Calu3 (cell line): ENCODE measurements at regions not wholly inside any gene's neighbourhood (a gene's known extent, or its start where the extent isn't known, plus 50 kb on each side); places are given as distances from the start of the nearest gene placed in this dataset.
"Not testable (repeated sequence)": the region's sequence is repeated elsewhere in the genome, so short reads cannot be mapped to it uniquely, and the experiment has no call there.

Experiments used
- BruUV-seq: library from RNA; stranded (reverse); fragments of 400-500 nt; replicated peaks from 2 replicates; lab custom pipeline; 2021; lab: Mats Ljungman, UMichigan
- CTCF ChIA-PET: fragments of 300-600 bp; sonication (Branson Sonifier 250); formaldehyde crosslinking; loops from one replicate; lab custom pipeline; 2022; ENCODE audit warnings: antibody characterized with exemption; lab: Charles Lee
- DNase-seq: peaks from one replicate; pipeline ENCODE4 v3.0.0; 2022
- H3K27ac Mint-ChIP-seq: one replicate; pipeline ENCODE4 v1.8.0; 2022; ENCODE audit warnings: mixed read lengths; ENCODE audit not compliant: unreplicated experiment
- H3K27me3 Mint-ChIP-seq: one replicate; pipeline ENCODE4 v1.8.0; 2022; ENCODE audit warnings: mixed read lengths; ENCODE audit not compliant: unreplicated experiment
- H3K36me3 Mint-ChIP-seq: one replicate; pipeline ENCODE4 v1.8.0; 2022; ENCODE audit warnings: mild to moderate bottlenecking, moderate library complexity, mixed read lengths; ENCODE audit not compliant: insufficient read depth, unreplicated experiment
- H3K4me1 Mint-ChIP-seq: one replicate; pipeline ENCODE4 v1.8.0; 2022; ENCODE audit warnings: mild to moderate bottlenecking, low read depth, mixed read lengths; ENCODE audit not compliant: unreplicated experiment
- H3K4me3 Mint-ChIP-seq: one replicate; pipeline ENCODE4 v1.8.0; 2022; ENCODE audit warnings: mild to moderate bottlenecking, low read depth, moderate library complexity, mixed read lengths; ENCODE audit not compliant: unreplicated experiment
- H3K9me3 Mint-ChIP-seq: one replicate; pipeline ENCODE4 v1.8.0; 2022; ENCODE audit warnings: low read depth, mixed read lengths; ENCODE audit not compliant: unreplicated experiment
- CTCF ChIP-seq: fragments of 200-600 bp; IDR thresholded peaks from one replicate; pipeline ENCODE4 v1.8.0; 2022; ENCODE audit warnings: antibody characterized with exemption; ENCODE audit not compliant: unreplicated experiment
- intact Hi-C: fragments of 100-400 bp; cut with micrococcal nuclease; formaldehyde crosslinking; loops from one replicate; pipeline ENCODE4 v1.10.0; 2022; ENCODE audit not compliant: unreplicated experiment

GRCh38 chr7:128586715-128587114 lies 85.4 kb upstream of the GARIN1A start:
- H3K36me3 Mint-ChIP-seq, H3K27me3 Mint-ChIP-seq, intact Hi-C loops, DNase-seq, H3K4me1 Mint-ChIP-seq, H3K4me3 Mint-ChIP-seq, H3K27ac Mint-ChIP-seq, BruUV-seq, H3K9me3 Mint-ChIP-seq, CTCF ChIA-PET: not testable (repeated sequence)

- no TSS peak for BruUV-seq
- no peak for DNase-seq
- intact Hi-C loops: no loop called here
- CTCF ChIA-PET: no interaction called here
- no peaks in the 10 kb centered on the region for H3K27me3 Mint-ChIP-seq
- no peaks in the 10 kb centered on the region for H3K36me3 Mint-ChIP-seq
- no peak for TF ChIP-seq CTCF
- H3K4me3 Mint-ChIP-seq: no peak overlapping the region
- H3K4me1 Mint-ChIP-seq: no peaks in the 10 kb centered on the region
- H3K27ac Mint-ChIP-seq: no peak overlapping the region
- no peaks in the 10 kb centered on the region for H3K9me3 Mint-ChIP-seq
These were observed 80.4 kb upstream of the GARIN1A start for GRCh38 chr7:128591705-128592104.

- CTCF ChIA-PET, DNase-seq, H3K9me3 Mint-ChIP-seq, H3K27me3 Mint-ChIP-seq, H3K4me3 Mint-ChIP-seq, BruUV-seq, H3K27ac Mint-ChIP-seq, intact Hi-C loops, H3K4me1 Mint-ChIP-seq, H3K36me3 Mint-ChIP-seq: not testable (repeated sequence)
These were observed 79.9 kb upstream of the GARIN1A start for GRCh38 chr7:128592209-128592608.

GRCh38 chr7:128594061-128594460 lies 78.0 kb upstream of the GARIN1A start:
- DNase-seq, H3K27me3 Mint-ChIP-seq, H3K36me3 Mint-ChIP-seq, BruUV-seq, H3K4me1 Mint-ChIP-seq, H3K9me3 Mint-ChIP-seq, CTCF ChIA-PET, intact Hi-C loops, H3K27ac Mint-ChIP-seq, H3K4me3 Mint-ChIP-seq: not testable (repeated sequence)

GRCh38 chr7:128596336-128597128 lies 75.6 kb upstream of the GARIN1A start:
- intact Hi-C loops, BruUV-seq, H3K4me1 Mint-ChIP-seq, DNase-seq, H3K4me3 Mint-ChIP-seq, H3K27me3 Mint-ChIP-seq, H3K36me3 Mint-ChIP-seq, H3K27ac Mint-ChIP-seq, H3K9me3 Mint-ChIP-seq: not testable (repeated sequence)
- CTCF ChIA-PET: interaction anchor here (0.6 kb wide), 1 partner anchor 130 kb away, joined by 3 read pairs; no protein-coding TSS in a partner anchor

GRCh38 chr7:128598946-128599345 lies 73.1 kb upstream of the GARIN1A start:
- H3K27ac Mint-ChIP-seq, H3K4me1 Mint-ChIP-seq, H3K27me3 Mint-ChIP-seq, H3K36me3 Mint-ChIP-seq, CTCF ChIA-PET, DNase-seq, BruUV-seq, H3K4me3 Mint-ChIP-seq, H3K9me3 Mint-ChIP-seq, intact Hi-C loops: not testable (repeated sequence)
